Activated effector memory CD4-positive, alpha-beta T cell treated with anti-CD3 and anti-CD28 coated beads, Interleukin-2, amount 50 U/mL, for 16 hours (primary cell): ENCODE measurements at regions not wholly inside any gene's neighbourhood (a gene's known extent, or its start where the extent isn't known, plus 50 kb on each side); places are given as distances from the start of the nearest gene placed in this dataset.
"Not testable (repeated sequence)": the region's sequence is repeated elsewhere in the genome, so short reads cannot be mapped to it uniquely, and the experiment has no call there.

Experiments used
- DNase-seq: peaks from one replicate; pipeline ENCODE4 v3.0.0-alpha.2; 2020

- no peak for DNase-seq
Measured at GRCh38 chrX:151042842-151043241, 59.7 kb downstream of the HMGB3 start.

- DNase-seq = not testable (repeated sequence)
Measured at GRCh38 chrX:151066373-151066772, 83.2 kb downstream of the HMGB3 start.

- DNase-seq = no peak
Measured at GRCh38 chrX:151073767-151074166, 90.6 kb downstream of the HMGB3 start.

GRCh38 chrX:151081016-151081415 is 95.4 kb upstream of the GPR50 start:
- no peak for DNase-seq

- peak; percentile 82 for DNase-seq
Measured at GRCh38 chrX:151082077-151082948, 94.1 kb upstream of the GPR50 start.

- no peak for DNase-seq
Measured at GRCh38 chrX:151084454-151084853, 91.9 kb upstream of the GPR50 start.

- no peak for DNase-seq
Measured at GRCh38 chrX:151085207-151085606, 91.2 kb upstream of the GPR50 start.

- DNase-seq = no peak
Measured at GRCh38 chrX:151088221-151088620, 88.2 kb upstream of the GPR50 start.

GRCh38 chrX:151099001-151099400 is 77.4 kb upstream of the GPR50 start:
- no peak for DNase-seq

- DNase-seq = no peak
Measured at GRCh38 chrX:151100799-151101198, 75.6 kb upstream of the GPR50 start.

- not testable (repeated sequence) for DNase-seq
Measured at GRCh38 chrX:151113200-151113599, 63.2 kb upstream of the GPR50 start.
